SH-SY5Y (cell line): ENCODE measurements at regions not wholly inside any gene's neighbourhood (a gene's known extent, or its start where the extent isn't known, plus 50 kb on each side); places are given as distances from the start of the nearest gene placed in this dataset.

Source experiments
- GATA2 ChIP-seq: IDR thresholded peaks from 2 replicates; pipeline ENCODE4 v1.6.1; 2011; ENCODE audit warnings: mild to moderate bottlenecking, low read depth, low read length
- GATA3 ChIP-seq: IDR thresholded peaks from 2 replicates; pipeline ENCODE4 v1.6.1; 2011; ENCODE audit warnings: low read depth, mild to moderate bottlenecking, low read length, moderate library complexity

GRCh38 chr7:33789871-33790630, 115.3 kb upstream of the BMPER start:
- no peak for TF ChIP-seq GATA3

- TF ChIP-seq GATA3 (no peak), GATA2 (0 out of 2 replicates have a peak, but pooled peaks have one; percentile 10)
These were observed 114.6 kb upstream of the BMPER start for GRCh38 chr7:33790746-33791145.

GRCh38 chr7:33792041-33792440, 113.3 kb upstream of the BMPER start:
- no peak for TF ChIP-seq GATA2
- no peak for TF ChIP-seq GATA3

GRCh38 chr7:33792547-33793105, 112.7 kb upstream of the BMPER start:
- TF ChIP-seq GATA3 (no peak), GATA2 (no peak)

GRCh38 chr7:33793616-33794015, 111.7 kb upstream of the BMPER start:
- peak; percentile 92 for TF ChIP-seq GATA3
- TF ChIP-seq GATA2: peak; percentile 84

GRCh38 chr7:33794419-33794818, 110.9 kb upstream of the BMPER start:
- TF ChIP-seq GATA2: no peak
- TF ChIP-seq GATA3: no peak

GRCh38 chr7:33794959-33795358, 110.4 kb upstream of the BMPER start:
- TF ChIP-seq GATA2: no peak
- TF ChIP-seq GATA3: no peak

- TF ChIP-seq GATA2 (no peak), GATA3 (no peak)
These were observed 108.8 kb upstream of the BMPER start for GRCh38 chr7:33796538-33796937.

- TF ChIP-seq GATA2 (0 out of 2 replicates have a peak, but pooled peaks have one; percentile 17), GATA3 (no peak)
These were observed 106.5 kb upstream of the BMPER start for GRCh38 chr7:33798686-33799325.

GRCh38 chr7:33799766-33800165, 105.6 kb upstream of the BMPER start:
- no peak for TF ChIP-seq GATA3
- no peak for TF ChIP-seq GATA2

- no peak for TF ChIP-seq GATA3
- no peak for TF ChIP-seq GATA2
These were observed 102.7 kb upstream of the BMPER start for GRCh38 chr7:33802600-33802999.

GRCh38 chr7:33804140-33804660, 101.1 kb upstream of the BMPER start:
- TF ChIP-seq GATA3: no peak
- TF ChIP-seq GATA2: no peak

GRCh38 chr7:33805630-33806233, 99.6 kb upstream of the BMPER start:
- TF ChIP-seq GATA3 (no peak), GATA2 (no peak)
